ENCODE measurements at regions not wholly inside any gene's neighbourhood (a gene's known extent, or its start where the extent isn't known, plus 50 kb on each side); places are given as distances from the start of the nearest gene placed in this dataset.

DNA sequence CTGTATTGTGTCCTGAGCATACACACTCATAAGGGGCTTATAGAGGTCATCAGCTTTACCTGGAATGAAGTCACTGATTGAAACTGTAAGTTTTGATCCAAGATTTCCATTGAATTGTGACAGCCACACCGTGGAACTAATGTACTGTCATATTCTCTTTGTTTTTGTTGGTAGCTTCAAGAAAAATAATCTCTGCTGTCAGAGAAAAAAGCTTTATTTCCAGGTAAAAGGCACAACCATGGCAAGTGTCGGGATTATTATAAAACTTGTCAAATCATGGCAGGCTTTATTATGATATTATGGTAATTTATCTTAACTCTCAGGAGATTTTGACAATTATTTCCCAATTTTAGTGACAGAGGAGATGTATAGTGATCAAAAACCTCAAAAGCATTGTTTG lies 191.2 kb downstream of the FAM170A start:
- 72 to 86% methylated on average over 2 of the region's 2 CpGs for WGBS, 2 donors
- DNase-seq: no peak
- Histone ChIP-seq H3K4me1 (no peaks in the 10 kb centered on the region), H3K27ac (no peak overlapping the region), H3K36me3 (no peaks in the 10 kb centered on the region), H3K4me3 (replicated peaks in 1 of 3) (no peak overlapping the region), H3K9me3 (no peaks in the 10 kb centered on the region), H3K27me3 (no peaks in the 10 kb centered on the region)
- intact Hi-C loops (cut with DNase I): no loop called here
- TF ChIP-seq CTCF (IDR thresholded peaks at IDR 0.05) (no peak), POLR2A (IDR thresholded peaks at IDR 0.05) (no peak)

DNA sequence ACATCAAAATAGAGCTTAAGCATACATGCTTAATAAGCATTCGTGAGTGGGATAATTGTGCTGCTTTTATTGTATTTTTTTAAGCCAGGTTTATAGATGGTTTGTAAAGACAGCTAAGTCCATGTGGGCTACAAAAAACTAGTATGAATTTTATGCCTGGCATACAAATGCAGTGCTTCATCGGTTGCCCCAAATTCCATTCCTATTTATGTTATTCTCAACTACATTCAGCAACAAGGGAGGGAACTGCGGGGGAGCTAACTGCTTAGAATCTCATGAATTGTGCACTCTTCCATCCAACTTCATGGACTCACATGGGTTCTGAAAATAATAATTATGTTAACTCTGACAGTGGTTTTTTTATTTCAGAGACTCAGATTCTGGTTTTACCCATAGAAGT lies 199.2 kb downstream of the FAM170A start:
- no peak overlapping the region for H3K4me3 ChIP-seq (replicated peaks in 1 of 3)
- WGBS, 2 donors: 61 to 69% methylated on average over 3 of the region's 3 CpGs

GRCh38 chr5:119829341-119829740 lies 200.0 kb downstream of the FAM170A start:
- Histone ChIP-seq H3K36me3 (no peaks in the 10 kb centered on the region), H3K9me3 (no peaks in the 10 kb centered on the region), H3K4me1 (no peaks in the 10 kb centered on the region), H3K27me3 (no peaks in the 10 kb centered on the region), H3K27ac (no peak overlapping the region), H3K4me3 (replicated peaks in 1 of 3) (no peak overlapping the region)
- intact Hi-C loops (cut with DNase I): no loop called here
- TF ChIP-seq POLR2A (IDR thresholded peaks at IDR 0.05): no peak
- no peak for TF ChIP-seq CTCF (IDR thresholded peaks at IDR 0.05)
- DNase-seq: no peak

More for the DNA sequence above, 199.2 kb downstream of the FAM170A start:
- intact Hi-C loops (cut with DNase I): no loop called here
- no peaks in the 10 kb centered on the region for H3K36me3 ChIP-seq
- H3K27me3 ChIP-seq: no peaks in the 10 kb centered on the region
- TF ChIP-seq CTCF (IDR thresholded peaks at IDR 0.05): no peak
- TF ChIP-seq POLR2A (IDR thresholded peaks at IDR 0.05): no peak
- H3K27ac ChIP-seq: no peak overlapping the region
- H3K9me3 ChIP-seq: no peaks in the 10 kb centered on the region
- DNase-seq: no peak
- no peaks in the 10 kb centered on the region for H3K4me1 ChIP-seq

GRCh38 chr5:119833176-119833575 lies 203.8 kb downstream of the FAM170A start:
- no peak overlapping the region for H3K27ac ChIP-seq
- WGBS, 2 donors: 78 to 89% methylated on average over 4 of the region's 4 CpGs
- TF ChIP-seq POLR2A (IDR thresholded peaks at IDR 0.05) (no peak), CTCF (IDR thresholded peaks at IDR 0.05) (no peak)

GRCh38 chr5:119840175-119840574 lies 210.8 kb downstream of the FAM170A start:
- Histone ChIP-seq H3K9me3 (no peaks in the 10 kb centered on the region), H3K36me3 (no peaks in the 10 kb centered on the region), H3K4me3 (replicated peaks in 1 of 3) (no peak overlapping the region), H3K4me1 (no peaks in the 10 kb centered on the region), H3K27me3 (no peaks in the 10 kb centered on the region), H3K27ac (no peak overlapping the region)
- TF ChIP-seq CTCF (IDR thresholded peaks at IDR 0.05) (no peak), POLR2A (IDR thresholded peaks at IDR 0.05) (no peak)
- no peak for DNase-seq
- intact Hi-C loops (cut with DNase I): no loop called here

More at GRCh38 chr5:119833176-119833575, 203.8 kb downstream of the FAM170A start:
- Histone ChIP-seq H3K4me1 (no peaks in the 10 kb centered on the region), H3K9me3 (no peaks in the 10 kb centered on the region), H3K27me3 (no peaks in the 10 kb centered on the region), H3K4me3 (replicated peaks in 1 of 3) (no peak overlapping the region), H3K36me3 (no peaks in the 10 kb centered on the region)
- no peak for DNase-seq
- intact Hi-C loops (cut with DNase I): no loop called here
